Thymus (tissue), 11 donors: ENCODE measurements at regions not wholly inside any gene's neighbourhood (a gene's known extent, or its start where the extent isn't known, plus 50 kb on each side); places are given as distances from the start of the nearest gene placed in this dataset.

Source experiments
- DNase-seq, 9 donors: peaks; one replicate each; pipeline ENCODE4 v3.0.0-alpha.2; 2013; ENCODE audit warnings: low spot score in 9 of 9, low read depth in 6 of 9, missing footprints in 1 of 9
- H3K27ac ChIP-seq, 2 donors: one replicate each; pipeline ENCODE4 v1.5.1; 2013; ENCODE audit warnings: control low read depth in 1 of 2, low read depth in 1 of 2, low read length in 1 of 2, mild to moderate bottlenecking in 1 of 2, moderate library complexity in 1 of 2
- H3K27me3 ChIP-seq, 2 donors: one replicate each; pipeline ENCODE4 v1.5.1; 2013; ENCODE audit warnings: low read length in 1 of 2; ENCODE audit not compliant: control insufficient read depth in 2 of 2, insufficient read depth in 1 of 2
- H3K36me3 ChIP-seq, 2 donors: one replicate each; pipeline ENCODE4 v1.5.1; 2013; ENCODE audit warnings: low read length in 1 of 2, mild to moderate bottlenecking in 1 of 2, moderate library complexity in 1 of 2; ENCODE audit not compliant: control insufficient read depth in 2 of 2, insufficient read depth in 2 of 2
- H3K4me1 ChIP-seq, 2 donors: one replicate each; pipeline ENCODE4 v1.5.1; 2013; ENCODE audit warnings: low read length in 2 of 2; ENCODE audit not compliant: control insufficient read depth in 2 of 2, insufficient read depth in 2 of 2
- H3K4me3 ChIP-seq, 2 donors: one replicate each; pipeline ENCODE4 v1.5.1; 2013; ENCODE audit warnings: low read length in 2 of 2, control low read depth in 1 of 2, mild to moderate bottlenecking in 1 of 2
- H3K9me3 ChIP-seq, 2 donors: one replicate each; pipeline ENCODE4 v1.5.1; 2013; ENCODE audit warnings: low read length in 1 of 2, mild to moderate bottlenecking in 1 of 2; ENCODE audit not compliant: control insufficient read depth in 2 of 2, insufficient read depth in 1 of 2
- WGBS: extraction: QIAGEN DNeasy Blood & Tissue Kit; methylation state at CpG from one replicate; pipeline ENCODE4 v1.1.7; 2013; 5-methylcytosine and 5-hydroxymethylcytosine counted together
- donor health status: healthy.

GRCh38 chr3:166461626-166462025, 624.4 kb upstream of the BCHE start:
- Histone ChIP-seq H3K27me3 (no peaks in the 10 kb centered on the region), H3K4me1 (no peaks in the 10 kb centered on the region), H3K9me3 (no peaks in the 10 kb centered on the region), H3K27ac (no peak overlapping the region), H3K36me3 (no peaks in the 10 kb centered on the region), H3K4me3 (no peak overlapping the region)
- DNase-seq = no peak
- 95% methylated on average over 2 of the region's 2 CpGs for WGBS

- no peak overlapping the region for H3K4me3 ChIP-seq
- no peak overlapping the region for H3K27ac ChIP-seq
- WGBS = 93% methylated on average over 3 of the region's 3 CpGs
- H3K4me1 ChIP-seq = no peaks in the 10 kb centered on the region
- no peaks in the 10 kb centered on the region for H3K27me3 ChIP-seq
- no peaks in the 10 kb centered on the region for H3K36me3 ChIP-seq
- no peaks in the 10 kb centered on the region for H3K9me3 ChIP-seq
- no peak for DNase-seq
These were observed 620.2 kb upstream of the BCHE start for GRCh38 chr3:166457382-166457781.

GRCh38 chr3:166456286-166456685, 619.1 kb upstream of the BCHE start:
- H3K4me3 ChIP-seq = no peak overlapping the region
- no peaks in the 10 kb centered on the region for H3K9me3 ChIP-seq
- no peaks in the 10 kb centered on the region for H3K27me3 ChIP-seq
- H3K27ac ChIP-seq = no peak overlapping the region
- DNase-seq = no peak
- H3K36me3 ChIP-seq = no peaks in the 10 kb centered on the region
- no peaks in the 10 kb centered on the region for H3K4me1 ChIP-seq
- WGBS = 84% methylated on average over 3 of the region's 3 CpGs

- H3K4me3 ChIP-seq = no peak overlapping the region
- WGBS = 83% methylated on average over 3 of the region's 3 CpGs
These were observed 618.5 kb upstream of the BCHE start for GRCh38 chr3:166455744-166456143.

GRCh38 chr3:166453478-166453877, 616.3 kb upstream of the BCHE start:
- WGBS = 88% methylated on average over 1 of the region's 1 CpG
- H3K4me1 ChIP-seq = no peaks in the 10 kb centered on the region
- H3K27ac ChIP-seq = no peak overlapping the region
- H3K4me3 ChIP-seq = no peak overlapping the region
- no peaks in the 10 kb centered on the region for H3K27me3 ChIP-seq
- H3K9me3 ChIP-seq = no peaks in the 10 kb centered on the region
- no peak for DNase-seq
- no peaks in the 10 kb centered on the region for H3K36me3 ChIP-seq

More at GRCh38 chr3:166455744-166456143, 618.5 kb upstream of the BCHE start:
- Histone ChIP-seq H3K27me3 (no peaks in the 10 kb centered on the region), H3K4me1 (no peaks in the 10 kb centered on the region), H3K36me3 (no peaks in the 10 kb centered on the region), H3K27ac (no peak overlapping the region), H3K9me3 (no peaks in the 10 kb centered on the region)
- no peak for DNase-seq

GRCh38 chr3:166451997-166452396, 614.8 kb upstream of the BCHE start:
- Histone ChIP-seq H3K27ac (no peak overlapping the region), H3K4me3 (no peak overlapping the region), H3K36me3 (no peaks in the 10 kb centered on the region), H3K9me3 (no peaks in the 10 kb centered on the region), H3K4me1 (no peaks in the 10 kb centered on the region), H3K27me3 (no peaks in the 10 kb centered on the region)
- WGBS = 85% methylated on average over 1 of the region's 1 CpG
- DNase-seq = no peak

- Histone ChIP-seq H3K9me3 (peaks cover 0 to 13% of the 10 kb centered on the region in 2 donors), H3K27me3 (no peaks in the 10 kb centered on the region), H3K36me3 (no peaks in the 10 kb centered on the region), H3K4me1 (no peaks in the 10 kb centered on the region), H3K4me3 (no peak overlapping the region), H3K27ac (no peak overlapping the region)
- 96% methylated on average over 3 of the region's 3 CpGs for WGBS
- no peak for DNase-seq
These were observed 610.3 kb upstream of the BCHE start for GRCh38 chr3:166447513-166447912.

GRCh38 chr3:166446986-166447385, 609.8 kb upstream of the BCHE start:
- DNase-seq = no peak
- H3K36me3 ChIP-seq = no peaks in the 10 kb centered on the region
- no peaks in the 10 kb centered on the region for H3K4me1 ChIP-seq
- no peak overlapping the region for H3K27ac ChIP-seq
- no peak overlapping the region for H3K4me3 ChIP-seq
- H3K27me3 ChIP-seq = no peaks in the 10 kb centered on the region
- H3K9me3 ChIP-seq = peaks cover 0 to 13% of the 10 kb centered on the region in 2 donors
- 91% methylated on average over 3 of the region's 3 CpGs for WGBS

GRCh38 chr3:166446291-166446690, 609.1 kb upstream of the BCHE start:
- peaks cover 0 to 13% of the 10 kb centered on the region in 2 donors for H3K9me3 ChIP-seq
- H3K27ac ChIP-seq = no peak overlapping the region
- no peaks in the 10 kb centered on the region for H3K4me1 ChIP-seq
- no peak overlapping the region for H3K4me3 ChIP-seq
- no peaks in the 10 kb centered on the region for H3K27me3 ChIP-seq
- no peaks in the 10 kb centered on the region for H3K36me3 ChIP-seq
- DNase-seq = no peak

GRCh38 chr3:166445865-166446264, 608.6 kb upstream of the BCHE start:
- H3K4me1 ChIP-seq = no peaks in the 10 kb centered on the region
- peaks cover 0 to 13% of the 10 kb centered on the region in 2 donors for H3K9me3 ChIP-seq
- no peak for DNase-seq
- no peaks in the 10 kb centered on the region for H3K27me3 ChIP-seq
- H3K36me3 ChIP-seq = no peaks in the 10 kb centered on the region
- H3K27ac ChIP-seq = no peak overlapping the region
- no peak overlapping the region for H3K4me3 ChIP-seq
